SH-SY5Y (cell line): ENCODE measurements at regions not wholly inside any gene's neighbourhood (a gene's known extent, or its start where the extent isn't known, plus 50 kb on each side); places are given as distances from the start of the nearest gene placed in this dataset.

Experiments
- GATA2 ChIP-seq: IDR thresholded peaks from 2 replicates; pipeline ENCODE4 v1.6.1; 2011; ENCODE audit warnings: mild to moderate bottlenecking, low read depth, low read length
- GATA3 ChIP-seq: IDR thresholded peaks from 2 replicates; pipeline ENCODE4 v1.6.1; 2011; ENCODE audit warnings: low read depth, mild to moderate bottlenecking, low read length, moderate library complexity

- no peak for TF ChIP-seq GATA2
- no peak for TF ChIP-seq GATA3
Measured at GRCh38 chr2:9690252-9690651, 59.5 kb upstream of the YWHAQ start.
